GM19463 (cell line): ENCODE measurements at regions not wholly inside any gene's neighbourhood (a gene's known extent, or its start where the extent isn't known, plus 50 kb on each side); places are given as distances from the start of the nearest gene placed in this dataset.
"Not testable (repeated sequence)": the region's sequence is repeated elsewhere in the genome, so short reads cannot be mapped to it uniquely, and the experiment has no call there.

Source experiments
- ATAC-seq: cut with Tn5 transposase; IDR thresholded peaks from one replicate; pipeline ENCODE4 v1.9.1; 2021; ENCODE audit warnings: mild to moderate bottlenecking, moderate library complexity; ENCODE audit not compliant: unreplicated experiment

- ATAC-seq = no peak
Measured at GRCh38 chr12:4158306-4158705, 115.3 kb upstream of the CCND2 start.

GRCh38 chr12:4157122-4157521 lies 116.4 kb upstream of the CCND2 start:
- no peak for ATAC-seq

- ATAC-seq = no peak
Measured at GRCh38 chr12:4156317-4156716, 117.2 kb upstream of the CCND2 start.

- ATAC-seq = no peak
Measured at GRCh38 chr12:4154672-4155225, 118.8 kb upstream of the CCND2 start.

- peak; percentile 78 for ATAC-seq
Measured at GRCh38 chr12:4153343-4153892, 120.1 kb upstream of the CCND2 start.

- no peak for ATAC-seq
Measured at GRCh38 chr12:4152145-4152795, 121.3 kb upstream of the CCND2 start.

GRCh38 chr12:4151362-4152121 lies 122.0 kb upstream of the CCND2 start:
- ATAC-seq = no peak

GRCh38 chr12:4150355-4150754 lies 123.2 kb upstream of the CCND2 start:
- not testable (repeated sequence) for ATAC-seq

- peak; percentile 58 for ATAC-seq
Measured at GRCh38 chr12:4148418-4149056, 125.0 kb upstream of the CCND2 start.

- ATAC-seq = no peak
Measured at GRCh38 chr12:4147031-4147481, 126.5 kb upstream of the CCND2 start.

- ATAC-seq = no peak
Measured at GRCh38 chr12:4145990-4146859, 127.3 kb upstream of the CCND2 start.

- no peak for ATAC-seq
Measured at GRCh38 chr12:4144676-4145075, 128.9 kb upstream of the CCND2 start.

- ATAC-seq = no peak
Measured at GRCh38 chr12:4143896-4144295, 129.7 kb upstream of the CCND2 start.

- no peak for ATAC-seq
Measured at GRCh38 chr12:4141348-4142270, 132.0 kb upstream of the CCND2 start.

GRCh38 chr12:4140581-4141301 lies 132.8 kb upstream of the CCND2 start:
- ATAC-seq = no peak

- ATAC-seq = no peak
Measured at GRCh38 chr12:4139191-4139590, 134.4 kb upstream of the CCND2 start.

- not testable (repeated sequence) for ATAC-seq
Measured at GRCh38 chr12:4138532-4138931, 135.0 kb upstream of the CCND2 start.

- ATAC-seq = no peak
Measured at GRCh38 chr12:4138051-4138450, 135.5 kb upstream of the CCND2 start.

- ATAC-seq = no peak
Measured at GRCh38 chr12:4137441-4137840, 136.1 kb upstream of the CCND2 start.
